IMR-90 (cell line): ENCODE measurements at regions not wholly inside any gene's neighbourhood (a gene's known extent, or its start where the extent isn't known, plus 50 kb on each side); places are given as distances from the start of the nearest gene placed in this dataset.

Source experiments
- ATAC-seq: fragments of 200-7000 bp; cut with Tn5 transposase; 2 replicates; pipeline ENCODE4 v1.9.1; 2020; ENCODE audit warnings: low read depth, mild to moderate bottlenecking, moderate library complexity
- BruUV-seq: library from RNA; stranded (reverse); fragments of 400-500 nt; replicated peaks from 2 replicates; lab custom pipeline; 2021; lab: Mats Ljungman, UMichigan
- CTCF ChIA-PET: fragments of 300-600 bp; formaldehyde crosslinking; extraction: SDS; loops from one replicate; lab custom pipeline; 2021; ENCODE audit warnings: antibody characterized with exemption; lab: Yijun Ruan, JAX
- POLR2A ChIA-PET: fragments of 300-600 bp; sonication (Branson Sonifier 250); formaldehyde crosslinking; loops from one replicate; lab custom pipeline; 2022; ENCODE audit warnings: antibody characterized with exemption; ENCODE audit not compliant: unreplicated experiment; lab: Charles Lee
- DNase-seq: peaks from one replicate; pipeline ENCODE4 v3.0.0; 2013
- H2AFZ ChIP-seq: replicated peaks from 2 replicates; pipeline ENCODE3; 2013; ENCODE audit warnings: low read length, mild to moderate bottlenecking; ENCODE audit not compliant: poor library complexity
- H2AK5ac ChIP-seq: 2 replicates; pipeline ENCODE4 v1.6.1; 2013; ENCODE audit warnings: low read depth, low read length, inconsistent platforms
- H2AK9ac ChIP-seq: replicated peaks from 2 replicates; pipeline ENCODE3; 2013; ENCODE audit warnings: mild to moderate bottlenecking, low read depth, low read length, moderate library complexity; ENCODE audit not compliant: poor library complexity
- H2BK120ac ChIP-seq: 2 replicates; pipeline ENCODE4 v1.6.1; 2013; ENCODE audit warnings: low read depth, low read length, inconsistent platforms
- H2BK15ac ChIP-seq: 3 replicates; pipeline ENCODE4 v1.6.1; 2013; ENCODE audit warnings: low read depth, low read length, inconsistent platforms
- H2BK20ac ChIP-seq: 2 replicates; pipeline ENCODE4 v1.6.1; 2013; ENCODE audit warnings: low read depth, mild to moderate bottlenecking, inconsistent platforms, low read length, moderate library complexity
- H2BK5ac ChIP-seq: 2 replicates; pipeline ENCODE4 v1.6.1; 2013; ENCODE audit warnings: mild to moderate bottlenecking, low read depth, low read length, inconsistent platforms; ENCODE audit not compliant: poor library complexity, severe bottlenecking
- H3K14ac ChIP-seq: replicated peaks from 2 replicates; pipeline ENCODE4 v1.6.1; 2013; ENCODE audit warnings: low read depth, low read length, inconsistent platforms
- H3K18ac ChIP-seq: 2 replicates; pipeline ENCODE4 v1.6.1; 2013; ENCODE audit warnings: low read depth, low read length, control low read depth
- H3K23ac ChIP-seq: 2 replicates; pipeline ENCODE4 v1.6.1; 2013; ENCODE audit warnings: low read depth, low read length, inconsistent platforms
- H3K27ac ChIP-seq: 2 replicates; pipeline ENCODE4 v1.5.1; 2013; ENCODE audit warnings: mild to moderate bottlenecking, control low read depth, low read length; ENCODE audit not compliant: insufficient read depth
- H3K27me3 ChIP-seq: 2 replicates; pipeline ENCODE4 v1.6.1; 2013; ENCODE audit warnings: low read length; ENCODE audit not compliant: control insufficient read depth, insufficient read depth
- H3K36me3 ChIP-seq: 2 replicates; pipeline ENCODE4 v1.6.1; 2013; ENCODE audit warnings: low read length, mixed read lengths; ENCODE audit not compliant: control insufficient read depth, insufficient read depth
- H3K4ac ChIP-seq: 2 replicates; pipeline ENCODE4 v1.6.1; 2013; ENCODE audit warnings: low read depth, low read length, inconsistent platforms
- H3K4me1 ChIP-seq: 2 replicates; pipeline ENCODE4 v1.6.1; 2013; ENCODE audit warnings: low read length, mixed read lengths; ENCODE audit not compliant: control insufficient read depth, insufficient read depth
- H3K4me2 ChIP-seq: 2 replicates; pipeline ENCODE4 v1.6.1; 2013; ENCODE audit warnings: low read depth, mild to moderate bottlenecking, control low read depth, low read length, moderate library complexity
- H3K4me3 ChIP-seq: 2 replicates; pipeline ENCODE4 v1.5.1; 2013; ENCODE audit warnings: low read depth, mild to moderate bottlenecking, control low read depth, low read length, moderate library complexity; ENCODE audit not compliant: insufficient read depth
- H3K56ac ChIP-seq: 2 replicates; pipeline ENCODE4 v1.6.1; 2013; ENCODE audit warnings: low read length, inconsistent platforms; ENCODE audit not compliant: insufficient read depth; ENCODE audit errors: extremely low read depth
- H3K79me1 ChIP-seq, 2 experiments: 2 replicates each; pipeline ENCODE4 v1.6.1; 2013; ENCODE audit warnings: low read length in 2 of 2, inconsistent platforms in 1 of 2, low read depth in 1 of 2
- H3K9ac ChIP-seq: 2 replicates; pipeline ENCODE4 v1.6.1; 2013; ENCODE audit warnings: low read depth, low read length, control low read depth
- H3K9me1 ChIP-seq: 2 replicates; pipeline ENCODE4 v1.6.1; 2013; ENCODE audit warnings: low read length, inconsistent platforms; ENCODE audit not compliant: insufficient read depth
- H3K9me3 ChIP-seq: 2 replicates; pipeline ENCODE4 v1.6.1; 2013; ENCODE audit warnings: low read length; ENCODE audit not compliant: control insufficient read depth, insufficient read depth
- H4K20me1 ChIP-seq: 2 replicates; pipeline ENCODE4 v1.6.1; 2013; ENCODE audit warnings: low read length, inconsistent platforms; ENCODE audit not compliant: insufficient read depth
- H4K5ac ChIP-seq: 2 replicates; pipeline ENCODE4 v1.6.1; 2013; ENCODE audit warnings: mild to moderate bottlenecking, low read depth, low read length, control low read depth
- H4K8ac ChIP-seq, 2 experiments: 2 replicates each; pipeline ENCODE4 v1.6.1; 2013; ENCODE audit warnings: low read depth in 2 of 2, low read length in 2 of 2, control low read depth in 1 of 2, inconsistent platforms in 1 of 2
- H4K91ac ChIP-seq: 2 replicates; pipeline ENCODE4 v1.6.1; 2013; ENCODE audit warnings: low read depth, low read length, inconsistent platforms; ENCODE audit not compliant: insufficient read depth
- BHLHE40 ChIP-seq: fragments of 150-350 bp; IDR thresholded peaks from 2 replicates; pipeline ENCODE4 v1.6.1; 2016; ENCODE audit warnings: mild to moderate bottlenecking, low read depth, low read length
- CEBPB ChIP-seq: IDR thresholded peaks from 2 replicates; pipeline ENCODE4 v1.6.1; 2012; ENCODE audit warnings: low read depth, low read length, improper control_type of control experiment
- FOS ChIP-seq: fragments of 150-350 bp; IDR thresholded peaks from 2 replicates; pipeline ENCODE4 v1.6.1; 2016; ENCODE audit warnings: low read depth, low read length
- MAFK ChIP-seq: IDR thresholded peaks from 2 replicates; pipeline ENCODE4 v1.6.1; 2012; ENCODE audit warnings: low read depth, low read length, improper control_type of control experiment
- MXI1 ChIP-seq: IDR thresholded peaks from 2 replicates; pipeline ENCODE4 v1.6.1; 2012; ENCODE audit warnings: low read depth, mild to moderate bottlenecking, low read length, moderate library complexity, borderline replicate concordance
- NFE2L2 ChIP-seq: fragments of 150-350 bp; IDR thresholded peaks from 2 replicates; pipeline ENCODE4 v1.6.1; 2016; ENCODE audit warnings: low read depth, mild to moderate bottlenecking, low read length
- RAD21 ChIP-seq: IDR thresholded peaks from 2 replicates; pipeline ENCODE4 v1.6.1; 2012; ENCODE audit warnings: low read length, improper control_type of control experiment
- RCOR1 ChIP-seq: IDR thresholded peaks from 2 replicates; pipeline ENCODE4 v1.6.1; 2012; ENCODE audit warnings: mild to moderate bottlenecking, low read length, improper control_type of control experiment; ENCODE audit not compliant: insufficient replicate concordance
- WGBS, 2 experiments: methylation state at CpG; one replicate each; pipeline versions ENCODE4 v1.1.5 to v1.1.7; 2013; ENCODE audit warnings: missing lambda C conversion rate in 2 of 2; ENCODE audit not compliant: insufficient read length in 1 of 2; ENCODE audit errors: extremely low coverage in 2 of 2; 5-methylcytosine and 5-hydroxymethylcytosine counted together
- dilution Hi-C: fragments of 300-500 bp; cut with HindIII; formaldehyde crosslinking; loops from one replicate; pipeline ENCODE4 v1.14.3; 2018; ENCODE audit warnings: low sequenced_read_pairs; ENCODE audit not compliant: unreplicated experiment
- in situ Hi-C: fragments of 300-500 bp; cut with MboI; formaldehyde crosslinking; loops from 3 replicates; pipeline ENCODE4 v1.14.3; 2019; ENCODE audit warnings: low sequenced_read_pairs, inconsistent platforms, mixed read lengths
- intact Hi-C: fragments of 100-400 bp; cut with micrococcal nuclease; formaldehyde crosslinking; loops from 2 replicates; pipeline ENCODE4 v1.10.0; 2022
- TF ChIP-seq, protein P1 (sequence below): fragments of 150-350 bp; IDR thresholded peaks from 2 replicates; pipeline ENCODE4 v1.6.1; 2016; ENCODE audit warnings: low read depth, mild to moderate bottlenecking, low read length, moderate library complexity, borderline replicate concordance
- TF ChIP-seq, protein P2 (sequence below): fragments of 150-350 bp; IDR thresholded peaks from 2 replicates; pipeline ENCODE4 v1.6.1; 2017; ENCODE audit warnings: mild to moderate bottlenecking, antibody characterized with exemption, low read length, low read depth

DNA sequence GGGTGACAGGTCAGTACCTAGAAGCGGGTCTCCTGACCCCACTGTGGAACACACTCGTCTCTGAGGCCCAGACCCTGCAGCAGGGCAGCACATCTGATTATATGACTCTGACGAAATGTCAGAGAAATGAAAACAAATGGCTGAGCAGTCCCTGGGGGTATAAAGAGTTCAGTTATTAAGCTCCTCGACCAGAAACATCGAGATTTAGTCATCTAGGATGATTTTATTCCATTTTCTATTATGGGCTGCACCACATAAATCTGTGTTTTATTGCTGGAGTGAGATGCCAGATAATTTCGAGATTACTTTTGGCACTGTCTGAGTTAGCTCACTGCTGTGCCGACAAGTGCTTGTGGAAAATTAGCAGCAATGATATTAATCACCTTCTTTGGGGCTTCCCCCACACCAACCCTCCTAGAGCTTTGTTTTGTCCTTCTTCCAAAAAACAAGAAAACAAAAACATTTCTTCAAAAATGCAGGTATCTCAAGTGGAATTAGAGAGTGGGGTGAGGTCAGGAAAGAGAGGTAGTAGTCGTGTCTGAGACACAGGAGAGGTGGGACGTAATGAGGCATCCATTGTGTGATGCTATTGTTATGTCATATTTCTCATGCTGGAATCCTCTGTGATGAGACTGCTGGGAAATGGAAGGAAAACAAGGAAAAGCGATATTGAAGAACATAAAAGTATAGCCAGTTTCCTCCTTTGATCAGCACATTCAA lies 495.5 kb downstream of the DMAC1 start:
- Histone ChIP-seq H3K4me1 (no peaks in the 10 kb centered on the region; the same call in 1 of the 2 replicates), H2AK5ac (no peak overlapping the region), H2BK5ac (no peak overlapping the region), H3K4ac (no peak overlapping the region), H4K8ac (no peak overlapping the region), H4K20me1 (no peaks in the 10 kb centered on the region), H3K23ac (no peak overlapping the region), H3K4me3 (no peak overlapping the region), H3K27me3 (no peaks in the 10 kb centered on the region; the same call in none of the 2 replicates), H4K5ac (no peak overlapping the region), H3K56ac (no peak overlapping the region), H2BK15ac (no peak overlapping the region), H3K14ac (no peak overlapping the region), H3K18ac (no peak overlapping the region), H3K9me3 (no peaks in the 10 kb centered on the region), H2AFZ (no peak overlapping the region), H3K4me2 (no peak overlapping the region), H3K79me1 (no peaks in the 10 kb centered on the region), H3K36me3 (no peaks in the 10 kb centered on the region), H2AK9ac (no peak overlapping the region), H3K27ac (no peak overlapping the region), H3K9me1 (no peaks in the 10 kb centered on the region), H2BK20ac (no peak overlapping the region), H4K91ac (no peak overlapping the region), H3K9ac (no peak overlapping the region), H2BK120ac (no peak overlapping the region)
- in situ Hi-C loops, result no loop called here
- ChIA-PET CTCF (interaction anchor here (0.7 kb wide), 1 partner anchor 1438 kb away, joined by 3 read pairs; no protein-coding TSS in a partner anchor), POLR2A (interaction anchor here (0.6 kb wide), 1 partner anchor 33 kb away, joined by 3 read pairs; no protein-coding TSS in a partner anchor)
- 53% methylated on average over 3 of the region's 10 CpGs; no CpG with 5 or more reads in 1 of the 2 experiments for WGBS, 2 experiments
- dilution Hi-C loops, result no loop called here
- intact Hi-C loops, result no loop called here
- ATAC-seq (no peak), DNase-seq (no peak)
- no TSS peak for BruUV-seq
- TF ChIP-seq MAFK (no peak), RCOR1 (no peak), RAD21 (no peak), MXI1 (no peak), FOS (no peak), BHLHE40 (no peak), NFE2L2 (no peak), CEBPB (no peak)
- TF ChIP-seq, protein P1, sequence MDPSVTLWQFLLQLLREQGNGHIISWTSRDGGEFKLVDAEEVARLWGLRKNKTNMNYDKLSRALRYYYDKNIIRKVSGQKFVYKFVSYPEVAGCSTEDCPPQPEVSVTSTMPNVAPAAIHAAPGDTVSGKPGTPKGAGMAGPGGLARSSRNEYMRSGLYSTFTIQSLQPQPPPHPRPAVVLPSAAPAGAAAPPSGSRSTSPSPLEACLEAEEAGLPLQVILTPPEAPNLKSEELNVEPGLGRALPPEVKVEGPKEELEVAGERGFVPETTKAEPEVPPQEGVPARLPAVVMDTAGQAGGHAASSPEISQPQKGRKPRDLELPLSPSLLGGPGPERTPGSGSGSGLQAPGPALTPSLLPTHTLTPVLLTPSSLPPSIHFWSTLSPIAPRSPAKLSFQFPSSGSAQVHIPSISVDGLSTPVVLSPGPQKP, result no peak
- TF ChIP-seq, protein P2, sequence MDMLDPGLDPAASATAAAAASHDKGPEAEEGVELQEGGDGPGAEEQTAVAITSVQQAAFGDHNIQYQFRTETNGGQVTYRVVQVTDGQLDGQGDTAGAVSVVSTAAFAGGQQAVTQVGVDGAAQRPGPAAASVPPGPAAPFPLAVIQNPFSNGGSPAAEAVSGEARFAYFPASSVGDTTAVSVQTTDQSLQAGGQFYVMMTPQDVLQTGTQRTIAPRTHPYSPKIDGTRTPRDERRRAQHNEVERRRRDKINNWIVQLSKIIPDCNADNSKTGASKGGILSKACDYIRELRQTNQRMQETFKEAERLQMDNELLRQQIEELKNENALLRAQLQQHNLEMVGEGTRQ, result no peak
